ENCODE measurements at regions not wholly inside any gene's neighbourhood (a gene's known extent, or its start where the extent isn't known, plus 50 kb on each side); places are given as distances from the start of the nearest gene placed in this dataset. TPM values are rescaled to one million over a fixed set of nuclear protein-coding genes. Genes with fewer than 3 reads are reported as not detected.

Small RNAs in the stretch of these regions (small RNA-seq; reads per million reads assigned to genes)
- gene RF00019 (ENCODE audit: insufficient read length, low read depth, low replicate concordance) (not detected), gene RN7SL183P (ENCODE audit: insufficient read length, low read depth, low replicate concordance) (not detected)
